Tibial nerve (tissue), 4 donors: ENCODE measurements at regions not wholly inside any gene's neighbourhood (a gene's known extent, or its start where the extent isn't known, plus 50 kb on each side); places are given as distances from the start of the nearest gene placed in this dataset.

ENCODE experiments used
- DNase-seq, 2 donors: peaks; one replicate each; pipeline ENCODE4 v3.0.0-alpha.2; 2019; ENCODE audit warnings: low spot score in 2 of 2
- H3K27ac ChIP-seq, 4 donors: fragments of 200-600 bp; sonication (generic) in 3 of 4; one replicate each; pipeline ENCODE4 v1.5.1; 2017 to 2019; ENCODE audit warnings: mild to moderate bottlenecking in 1 of 4
- H3K27me3 ChIP-seq, 2 donors: fragments of 200-600 bp; sonication (generic) in 1 of 2; one replicate each; pipeline versions ENCODE4 v1.5.1 to v1.6.0; 2017 to 2019
- H3K36me3 ChIP-seq, 3 donors: fragments of 200-600 bp; sonication (generic); one replicate each; pipeline ENCODE4 v1.5.1; 2018 to 2019
- H3K4me1 ChIP-seq, 4 donors: fragments of 200-600 bp; sonication (generic) in 3 of 4; one replicate each; pipeline ENCODE4 v1.5.1; 2017 to 2019
- H3K4me3 ChIP-seq, 4 donors: fragments of 200-600 bp; sonication (generic) in 3 of 4; one replicate each; pipeline ENCODE4 v1.5.1; 2017 to 2019; ENCODE audit warnings: mild to moderate bottlenecking in 1 of 4, moderate library complexity in 1 of 4
- H3K9me3 ChIP-seq, 4 donors: fragments of 200-600 bp; sonication (generic) in 3 of 4; one replicate each; pipeline ENCODE4 v1.5.1; 2017 to 2019
- EP300 ChIP-seq, 2 donors: sonication (generic); formaldehyde crosslinking; IDR thresholded peaks; one replicate each; pipeline ENCODE4 v1.6.1; 2017; ENCODE audit warnings: antibody characterized with exemption in 2 of 2, mild to moderate bottlenecking in 1 of 2
- POLR2A ChIP-seq, 2 donors: fragments of 450-650 bp; IDR thresholded peaks; one replicate each; pipeline ENCODE4 v1.6.1; 2017; ENCODE audit warnings: antibody characterized with exemption in 2 of 2, mild to moderate bottlenecking in 2 of 2, moderate library complexity in 2 of 2
- WGBS, 2 donors: methylation state at CpG; one replicate each; pipeline ENCODE4 v1.1.5; 2018; 5-methylcytosine and 5-hydroxymethylcytosine counted together
- TF ChIP-seq, protein P1 (sequence below), 5 experiments: fragments of 200-600 bp in 3 of 5; fragments of 450-650 bp in 2 of 5; sonication (generic) in 3 of 5; IDR thresholded peaks; one replicate each; pipeline ENCODE4 v1.5.1; 2016 to 2019; ENCODE audit warnings: antibody characterized with exemption in 5 of 5, mild to moderate bottlenecking in 3 of 5, moderate library complexity in 2 of 5

DNA sequence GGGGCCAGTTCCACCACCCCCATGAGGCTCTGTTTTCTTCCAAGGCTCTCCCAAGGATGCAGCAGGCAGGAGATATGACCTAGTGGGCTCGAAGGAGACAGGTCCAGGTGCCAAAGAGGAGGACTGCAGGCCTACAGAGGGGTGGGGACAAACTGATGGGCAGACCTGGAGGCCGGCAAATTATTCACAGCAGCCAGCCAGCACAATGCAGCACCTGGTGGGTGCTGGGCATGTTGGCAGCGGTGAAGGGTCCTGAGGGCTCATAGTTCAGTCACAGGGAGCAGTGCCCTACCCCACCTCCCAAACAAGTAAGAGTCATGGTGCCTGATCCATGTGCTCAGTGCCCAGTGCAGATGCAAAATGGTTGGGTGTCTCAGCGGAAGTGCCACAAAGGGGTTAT is 171.7 kb downstream of the ABHD5 start:
- TF ChIP-seq POLR2A (IDR thresholded peaks at IDR 0.05) (no peak), EP300 (IDR thresholded peaks at IDR 0.05) (no peak)
- TF ChIP-seq, protein P1, sequence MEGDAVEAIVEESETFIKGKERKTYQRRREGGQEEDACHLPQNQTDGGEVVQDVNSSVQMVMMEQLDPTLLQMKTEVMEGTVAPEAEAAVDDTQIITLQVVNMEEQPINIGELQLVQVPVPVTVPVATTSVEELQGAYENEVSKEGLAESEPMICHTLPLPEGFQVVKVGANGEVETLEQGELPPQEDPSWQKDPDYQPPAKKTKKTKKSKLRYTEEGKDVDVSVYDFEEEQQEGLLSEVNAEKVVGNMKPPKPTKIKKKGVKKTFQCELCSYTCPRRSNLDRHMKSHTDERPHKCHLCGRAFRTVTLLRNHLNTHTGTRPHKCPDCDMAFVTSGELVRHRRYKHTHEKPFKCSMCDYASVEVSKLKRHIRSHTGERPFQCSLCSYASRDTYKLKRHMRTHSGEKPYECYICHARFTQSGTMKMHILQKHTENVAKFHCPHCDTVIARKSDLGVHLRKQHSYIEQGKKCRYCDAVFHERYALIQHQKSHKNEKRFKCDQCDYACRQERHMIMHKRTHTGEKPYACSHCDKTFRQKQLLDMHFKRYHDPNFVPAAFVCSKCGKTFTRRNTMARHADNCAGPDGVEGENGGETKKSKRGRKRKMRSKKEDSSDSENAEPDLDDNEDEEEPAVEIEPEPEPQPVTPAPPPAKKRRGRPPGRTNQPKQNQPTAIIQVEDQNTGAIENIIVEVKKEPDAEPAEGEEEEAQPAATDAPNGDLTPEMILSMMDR (IDR thresholded peaks at IDR 0.05): no peak
- H3K36me3 ChIP-seq: no peaks in the 10 kb centered on the region
- H3K9me3 ChIP-seq: no peaks in the 10 kb centered on the region
- H3K27ac ChIP-seq: no peak overlapping the region
- H3K4me1 ChIP-seq: peaks cover 0 to 8% (median 0%) of the 10 kb centered on the region in 4 donors
- H3K27me3 ChIP-seq: peaks cover 0 to 15% of the 10 kb centered on the region in 2 donors
- H3K4me3 ChIP-seq: no peak overlapping the region
- no peak for DNase-seq
- 88 to 91% methylated on average over 4 of the region's 4 CpGs for WGBS, 2 donors

DNA sequence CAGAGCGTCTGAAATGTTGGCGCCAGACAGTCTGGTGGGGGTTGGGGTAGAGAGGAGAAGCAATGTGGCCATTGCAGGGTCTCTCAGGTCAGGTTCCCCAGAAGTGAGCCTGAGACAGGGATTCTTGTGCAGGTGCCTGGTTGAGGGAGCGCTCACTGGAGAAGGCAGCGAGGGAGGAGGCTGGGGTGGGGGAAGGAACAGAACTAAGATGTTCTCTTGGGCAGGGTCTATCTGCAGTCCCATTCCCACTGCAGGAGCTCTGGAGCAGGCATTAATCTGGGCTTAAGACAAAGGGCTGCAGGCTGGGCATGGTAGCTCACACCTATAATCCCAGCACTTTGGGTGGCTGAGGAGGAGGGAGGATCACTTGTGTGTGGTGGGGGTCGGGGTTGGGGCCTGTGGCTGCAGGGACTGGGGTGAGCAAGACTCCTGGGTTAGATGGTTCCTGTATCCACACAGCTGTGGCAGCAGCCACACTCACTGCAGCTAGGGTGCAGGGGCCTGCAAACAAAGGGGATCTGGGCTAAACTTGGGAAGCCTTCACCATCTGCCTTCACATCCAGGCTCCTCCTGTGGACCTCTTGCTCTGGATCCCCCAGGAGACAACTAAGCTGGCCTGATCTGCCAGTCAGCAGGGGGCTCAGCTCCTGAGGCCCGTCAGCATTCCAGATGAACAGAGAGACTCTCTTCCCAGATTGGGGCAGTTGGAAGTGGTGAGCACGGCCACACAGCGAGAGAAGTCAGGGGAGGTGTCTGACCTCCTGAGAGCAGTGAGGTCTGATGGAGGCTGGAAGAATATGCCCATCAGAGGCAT is 172.5 kb downstream of the ABHD5 start:
- Histone ChIP-seq H3K27me3 (peaks cover 0 to 11% of the 10 kb centered on the region in 2 donors), H3K4me1 (peaks cover 0 to 5% (median 0%) of the 10 kb centered on the region in 4 donors), H3K9me3 (no peaks in the 10 kb centered on the region), H3K36me3 (no peaks in the 10 kb centered on the region), H3K4me3 (no peak overlapping the region), H3K27ac (no peak overlapping the region)
- TF ChIP-seq, protein P1 (IDR thresholded peaks at IDR 0.05): no peak
- no peak for TF ChIP-seq POLR2A (IDR thresholded peaks at IDR 0.05)
- no peak for TF ChIP-seq EP300 (IDR thresholded peaks at IDR 0.05)
- 81 to 87% methylated on average over 8 of the region's 8 CpGs for WGBS, 2 donors
- no peak for DNase-seq

GRCh38 chr3:43863966-43864933 is 173.5 kb downstream of the ABHD5 start:
- Histone ChIP-seq H3K9me3 (no peaks in the 10 kb centered on the region), H3K27me3 (peaks cover 0 to under 1% of the 10 kb centered on the region in 2 donors), H3K4me3 (no peak overlapping the region), H3K27ac (no peak overlapping the region), H3K36me3 (no peaks in the 10 kb centered on the region), H3K4me1 (no peaks in the 10 kb centered on the region)
- TF ChIP-seq, protein P1 (IDR thresholded peaks at IDR 0.05): no peak
- no peak for TF ChIP-seq EP300 (IDR thresholded peaks at IDR 0.05)
- TF ChIP-seq POLR2A (IDR thresholded peaks at IDR 0.05): no peak
- no peak for DNase-seq
- 67 to 70% methylated on average over 6 of the region's 6 CpGs for WGBS, 2 donors

DNA sequence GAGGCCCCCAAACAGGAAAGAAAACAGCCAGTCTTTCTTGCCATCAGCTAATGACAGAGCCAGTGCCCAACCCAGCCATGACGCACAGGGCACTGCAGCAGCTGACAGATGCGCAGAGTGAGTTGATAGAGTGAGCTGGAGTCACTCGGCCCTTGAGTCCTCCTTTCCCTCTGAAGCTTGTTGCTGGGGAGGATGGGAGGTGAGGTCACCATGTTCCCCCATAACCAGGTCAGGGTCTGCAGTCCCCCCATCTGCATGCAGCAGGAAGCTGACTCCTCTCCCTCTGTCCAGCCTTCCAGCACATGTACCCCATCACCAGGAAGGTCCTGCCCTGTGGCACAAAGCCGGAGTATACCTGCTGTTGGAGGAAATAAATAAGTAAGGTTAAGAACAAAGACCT is 174.6 kb downstream of the ABHD5 start:
- Histone ChIP-seq H3K36me3 (no peaks in the 10 kb centered on the region), H3K9me3 (no peaks in the 10 kb centered on the region), H3K27ac (no peak overlapping the region), H3K27me3 (no peaks in the 10 kb centered on the region), H3K4me3 (no peak overlapping the region), H3K4me1 (no peaks in the 10 kb centered on the region)
- TF ChIP-seq POLR2A (IDR thresholded peaks at IDR 0.05): no peak
- TF ChIP-seq, protein P1 (IDR thresholded peaks at IDR 0.05): no peak
- TF ChIP-seq EP300 (IDR thresholded peaks at IDR 0.05): no peak
- 70 to 89% methylated on average over 4 of the region's 4 CpGs for WGBS, 2 donors
- no peak for DNase-seq
